ENCODE measurements at regions not wholly inside any gene's neighbourhood (a gene's known extent, or its start where the extent isn't known, plus 50 kb on each side); places are given as distances from the start of the nearest gene placed in this dataset.

DNA sequence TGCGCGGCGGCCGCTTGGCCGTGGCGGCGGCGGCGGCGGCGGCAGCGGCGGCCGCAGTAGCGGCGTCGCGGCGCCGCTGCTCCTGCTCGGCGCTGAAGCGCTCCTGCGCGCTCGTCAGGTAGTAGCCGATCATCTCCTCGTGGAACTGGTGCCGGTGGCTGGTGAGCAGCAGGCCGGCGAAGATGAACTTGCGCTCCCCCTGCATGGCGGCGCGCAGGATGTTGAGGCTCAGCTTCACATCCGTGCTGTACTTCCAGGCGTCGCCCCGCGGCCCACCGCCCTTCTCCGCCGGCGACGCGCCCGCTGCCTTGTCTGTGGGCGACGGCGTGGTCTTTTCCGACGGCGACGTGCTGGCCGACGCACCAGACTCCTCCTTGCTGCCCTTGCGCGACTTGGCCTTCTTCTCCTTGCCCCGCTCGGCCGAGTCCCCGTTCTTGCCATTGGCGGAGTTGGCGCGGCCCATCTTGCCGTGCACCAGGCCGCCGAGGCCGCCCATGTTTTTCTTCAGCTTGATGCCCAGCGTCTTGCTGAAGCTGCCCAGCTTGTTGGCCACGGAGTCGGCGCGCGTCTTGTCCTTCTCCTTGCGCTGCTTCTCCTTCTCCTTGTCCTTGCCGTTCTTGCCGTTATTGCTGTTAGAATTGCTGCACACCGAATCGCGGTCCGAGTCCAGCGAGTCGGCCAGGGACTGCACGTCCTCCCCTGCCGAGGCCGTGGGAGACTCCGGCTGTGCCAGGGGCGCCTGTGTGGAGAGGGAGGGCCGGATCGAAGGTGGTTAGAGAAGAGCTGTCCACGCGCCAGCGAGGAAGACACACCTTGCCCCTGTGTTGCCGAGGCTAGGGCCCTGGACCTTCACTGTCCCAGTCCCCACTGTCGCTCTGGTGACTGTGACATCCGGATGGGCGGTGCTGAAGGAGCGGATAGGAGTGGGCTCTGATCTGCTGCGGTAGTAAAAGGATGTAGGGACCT lies 157.6 kb downstream of the KLF13 start:
- peaks cover 65% of the 10 kb centered on the region for H3K4me1 Mint-ChIP-seq (ENCODE audit: low read depth)
- H3K9me3 Mint-ChIP-seq, result no peaks in the 10 kb centered on the region
- H3K27ac Mint-ChIP-seq, result peak overlapping the region; percentile 87
- H3K4me3 Mint-ChIP-seq, result peak overlapping the region; percentile 88
- no peaks in the 10 kb centered on the region for H3K27me3 Mint-ChIP-seq (ENCODE audit: low read depth)
- no peak for DNase-seq (ENCODE audit: low spot score)
- peaks cover 31% of the 10 kb centered on the region for H3K36me3 Mint-ChIP-seq (ENCODE audit: low read depth)

DNA sequence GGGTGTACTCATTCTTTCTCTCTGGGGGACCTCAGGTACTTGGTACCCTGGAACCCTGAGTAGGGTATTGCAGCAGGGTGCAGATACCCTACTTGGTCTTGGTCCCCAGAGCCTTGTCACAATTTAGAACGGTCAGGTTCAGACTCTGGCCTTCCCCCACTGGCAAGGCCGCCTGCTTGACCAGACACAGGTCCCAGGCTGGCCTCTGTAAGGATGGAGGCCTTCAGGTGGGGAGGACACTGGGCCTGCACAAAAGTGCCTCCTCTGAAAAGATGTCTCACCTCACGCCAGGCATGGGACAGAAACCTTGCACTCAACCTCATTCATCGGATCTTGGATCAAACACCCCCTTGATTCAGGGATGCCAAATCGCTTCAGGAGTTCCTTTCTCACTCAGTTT lies 158.4 kb downstream of the KLF13 start:
- Mint-ChIP-seq H3K36me3 (ENCODE audit: low read depth) (peaks cover 31% of the 10 kb centered on the region), H3K4me1 (ENCODE audit: low read depth) (peaks cover 65% of the 10 kb centered on the region), H3K9me3 (no peaks in the 10 kb centered on the region), H3K4me3 (peak overlapping the region; percentile 88), H3K27ac (peak overlapping the region; percentile 87), H3K27me3 (ENCODE audit: low read depth) (no peaks in the 10 kb centered on the region)
- no peak for DNase-seq (ENCODE audit: low spot score)

DNA sequence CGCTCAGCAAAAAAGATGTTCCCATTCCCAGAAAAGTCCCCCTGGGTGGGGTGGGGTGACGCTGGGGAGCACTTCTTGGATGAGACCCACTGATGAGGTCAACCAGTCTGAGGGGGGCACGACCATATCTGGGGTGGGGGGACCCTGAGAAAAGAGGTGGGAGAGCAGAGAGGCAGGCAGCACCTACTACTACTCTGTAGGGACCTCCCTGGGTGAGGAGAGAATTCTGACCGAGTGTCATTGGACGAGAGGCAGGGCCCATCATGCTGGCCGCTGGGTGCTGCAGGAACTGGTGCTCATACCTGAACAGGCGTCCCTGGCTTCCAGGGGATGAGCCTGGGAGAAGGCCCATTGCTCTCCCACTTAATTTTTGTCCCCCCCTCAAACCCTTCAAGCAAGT lies 158.8 kb downstream of the KLF13 start:
- peaks cover 30% of the 10 kb centered on the region for H3K36me3 Mint-ChIP-seq (ENCODE audit: low read depth)
- peak overlapping the region; percentile 88 for H3K4me3 Mint-ChIP-seq
- no peak overlapping the region for H3K27ac Mint-ChIP-seq
- H3K9me3 Mint-ChIP-seq, result no peaks in the 10 kb centered on the region
- no peak for DNase-seq (ENCODE audit: low spot score)
- no peaks in the 10 kb centered on the region for H3K27me3 Mint-ChIP-seq (ENCODE audit: low read depth)
- H3K4me1 Mint-ChIP-seq (ENCODE audit: low read depth), result peaks cover 66% of the 10 kb centered on the region

DNA sequence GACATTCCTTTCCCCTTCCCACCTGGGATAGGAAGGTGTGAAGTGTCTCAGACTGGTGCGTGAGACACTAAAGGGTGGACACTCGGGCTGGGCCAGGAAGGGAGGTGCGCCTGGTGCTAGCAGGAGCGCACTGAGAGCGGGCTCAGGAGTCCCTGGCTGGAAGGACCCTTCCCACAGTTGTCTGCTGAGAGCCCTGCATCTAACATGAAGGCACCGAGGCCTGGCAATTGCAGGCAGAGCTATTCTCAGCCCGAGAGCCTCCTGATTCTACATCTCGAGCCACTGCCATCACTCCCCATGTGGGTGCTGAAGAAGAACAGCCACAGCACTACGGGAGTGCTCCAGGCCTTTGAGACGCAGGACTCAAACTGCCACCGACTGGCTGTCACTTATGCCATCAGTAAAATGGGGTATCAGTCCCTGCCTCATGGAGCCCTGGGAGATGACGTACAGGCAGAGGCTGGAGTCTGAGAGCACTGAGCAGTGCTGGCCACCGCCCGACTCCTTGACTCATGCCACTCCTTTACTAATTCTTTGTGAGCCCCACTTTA lies 159.4 kb downstream of the KLF13 start:
- Mint-ChIP-seq H3K9me3 (peaks cover 3% of the 10 kb centered on the region), H3K4me3 (peak overlapping the region; percentile 88), H3K27ac (no peak overlapping the region), H3K27me3 (ENCODE audit: low read depth) (no peaks in the 10 kb centered on the region), H3K4me1 (ENCODE audit: low read depth) (peaks cover 64% of the 10 kb centered on the region), H3K36me3 (ENCODE audit: low read depth) (peaks cover 29% of the 10 kb centered on the region)
- DNase-seq (ENCODE audit: low spot score), result no peak

DNA sequence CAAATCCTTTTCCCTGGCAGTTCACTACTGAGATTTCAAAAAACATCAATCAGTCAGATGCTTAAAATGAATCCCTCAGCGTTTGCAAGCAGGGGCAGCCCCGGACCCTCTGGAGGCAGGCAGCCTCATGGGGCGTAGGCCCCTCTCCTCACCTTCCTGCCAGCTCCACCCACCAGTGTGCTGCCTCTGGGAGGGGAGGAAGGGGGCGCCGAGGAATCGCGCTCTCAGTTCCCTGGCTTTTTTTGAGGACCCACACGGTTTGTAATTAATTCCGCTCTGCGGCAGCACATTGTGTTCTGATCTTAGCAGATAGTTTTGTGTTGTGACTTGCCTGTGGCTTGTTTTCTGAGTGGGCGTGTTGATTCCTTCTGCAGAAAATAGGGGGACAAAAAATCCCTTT lies 159.9 kb downstream of the KLF13 start:
- Mint-ChIP-seq H3K27me3 (ENCODE audit: low read depth) (no peaks in the 10 kb centered on the region), H3K9me3 (peaks cover 8% of the 10 kb centered on the region), H3K36me3 (ENCODE audit: low read depth) (peaks cover 29% of the 10 kb centered on the region), H3K27ac (no peak overlapping the region), H3K4me3 (no peak overlapping the region), H3K4me1 (ENCODE audit: low read depth) (peaks cover 60% of the 10 kb centered on the region)
- peak; percentile 33 for DNase-seq (ENCODE audit: low spot score)

DNA sequence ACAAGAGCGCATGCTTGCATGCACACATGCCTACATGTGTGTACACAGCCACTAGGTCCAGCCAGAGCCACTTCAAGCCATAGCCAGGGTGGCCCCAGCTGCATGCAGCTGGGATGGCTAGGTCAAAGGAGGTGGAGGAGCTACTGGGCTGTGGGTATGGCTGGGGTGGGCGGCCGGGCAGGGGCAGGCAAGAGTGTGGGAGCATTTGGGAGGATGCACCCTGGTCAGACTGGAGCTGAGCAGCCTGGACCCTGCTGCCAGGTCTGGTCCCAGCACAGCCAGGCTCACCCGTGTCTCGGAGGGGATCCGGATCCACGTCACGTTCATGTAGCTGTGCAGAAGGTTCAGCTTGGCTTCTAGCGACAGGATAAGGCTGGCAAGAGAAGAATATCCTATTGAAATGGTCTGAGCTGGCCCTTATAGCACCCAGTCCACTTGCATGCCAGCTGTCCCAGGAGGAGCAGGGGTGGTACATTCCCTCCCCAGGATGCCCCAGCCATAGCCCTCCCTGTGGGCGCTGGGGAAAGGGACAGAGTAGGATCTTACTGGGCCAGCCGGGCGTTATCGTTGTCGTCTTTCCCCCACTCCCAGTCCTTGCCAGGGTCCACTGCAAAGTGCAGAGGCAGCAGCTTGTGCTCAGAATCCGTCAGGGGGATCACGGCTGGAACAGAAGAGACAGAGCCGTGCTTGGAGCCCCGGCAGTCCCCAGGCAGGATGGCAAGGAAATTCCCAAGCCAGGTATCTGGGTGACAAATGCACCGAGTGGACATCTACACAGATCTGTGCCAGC lies 160.5 kb downstream of the KLF13 start:
- H3K27ac Mint-ChIP-seq, result no peak overlapping the region

DNA sequence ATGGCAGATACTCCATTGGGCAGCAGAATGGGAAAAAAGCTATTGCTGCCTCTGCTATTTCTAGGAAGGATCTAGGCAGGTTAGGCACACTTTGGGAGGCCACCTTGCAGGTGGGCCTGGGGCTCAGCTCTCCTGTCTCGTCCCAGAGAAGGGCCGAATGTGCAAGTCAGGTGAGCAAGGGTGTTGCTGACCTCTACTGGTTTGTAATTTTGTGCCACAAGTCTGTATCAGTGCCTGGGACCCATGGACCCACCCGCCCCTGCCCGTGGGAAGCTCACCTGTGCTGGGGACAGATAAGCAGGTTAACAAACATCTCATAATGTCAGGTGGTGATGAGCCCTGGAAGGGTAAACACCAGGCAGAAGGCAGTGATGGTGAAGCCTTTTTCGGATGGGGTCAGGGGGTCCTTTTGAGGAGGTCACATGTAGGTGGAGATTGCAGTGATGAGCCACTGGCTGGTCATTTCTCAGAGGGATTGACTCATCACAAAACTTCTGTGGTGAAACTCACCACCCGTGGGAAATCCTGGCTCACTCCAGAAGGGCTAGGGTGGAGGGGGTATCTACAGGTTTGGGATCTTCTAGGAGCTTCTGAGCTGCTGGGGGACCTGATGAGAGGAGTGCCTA lies 161.3 kb downstream of the KLF13 start:
- H3K4me3 Mint-ChIP-seq, result peak overlapping the region; percentile 57
- H3K27me3 Mint-ChIP-seq (ENCODE audit: low read depth), result no peaks in the 10 kb centered on the region
- peak overlapping the region; percentile 66 for H3K27ac Mint-ChIP-seq
- peaks cover 18% of the 10 kb centered on the region for H3K9me3 Mint-ChIP-seq
- DNase-seq (ENCODE audit: low spot score), result peak; percentile 66
- H3K4me1 Mint-ChIP-seq (ENCODE audit: low read depth), result peaks cover 49% of the 10 kb centered on the region
- H3K36me3 Mint-ChIP-seq (ENCODE audit: low read depth), result peaks cover 22% of the 10 kb centered on the region

More for the DNA sequence above, 160.5 kb downstream of the KLF13 start:
- no peaks in the 10 kb centered on the region for H3K27me3 Mint-ChIP-seq (ENCODE audit: low read depth)
- peaks cover 55% of the 10 kb centered on the region for H3K4me1 Mint-ChIP-seq (ENCODE audit: low read depth)
- DNase-seq (ENCODE audit: low spot score), result no peak
- H3K9me3 Mint-ChIP-seq, result peaks cover 14% of the 10 kb centered on the region
- H3K36me3 Mint-ChIP-seq (ENCODE audit: low read depth), result peaks cover 28% of the 10 kb centered on the region
- H3K4me3 Mint-ChIP-seq, result no peak overlapping the region

DNA sequence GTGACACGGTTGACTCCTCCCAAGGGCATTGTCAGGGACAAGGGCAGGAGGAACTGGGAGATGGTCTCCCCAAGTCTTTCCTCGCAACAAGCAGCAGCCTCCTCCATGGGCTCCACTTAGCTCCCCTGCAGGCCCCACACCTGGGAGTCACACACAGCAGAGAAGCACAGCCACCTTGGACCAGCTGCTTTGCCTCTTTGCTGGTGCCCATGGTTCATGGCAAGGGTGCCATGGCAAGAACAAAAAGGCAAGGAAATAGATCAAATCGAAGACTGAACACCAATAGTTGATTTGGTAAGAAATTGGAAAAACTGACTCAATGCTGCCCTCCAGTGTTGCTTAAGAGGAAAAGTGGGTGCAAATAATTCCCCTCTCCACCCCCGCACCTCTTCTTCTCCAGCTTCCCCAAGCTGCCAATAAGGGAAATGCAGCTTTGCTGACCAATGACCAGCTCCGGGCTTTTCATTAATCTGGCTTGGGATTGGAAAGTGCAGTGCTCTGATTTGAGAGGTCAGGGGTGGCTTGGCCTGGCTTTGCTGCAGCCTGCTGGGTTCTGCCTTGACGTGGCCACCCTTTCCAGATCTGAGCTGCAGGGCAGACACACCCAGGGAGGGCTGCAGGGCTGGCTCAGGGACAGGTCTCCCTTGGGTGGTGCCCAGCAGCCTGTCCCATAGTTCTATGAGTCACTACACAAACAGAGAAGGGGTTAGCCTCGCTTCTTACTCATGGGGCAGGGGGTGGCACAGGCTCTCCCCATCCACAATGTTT lies 162.0 kb downstream of the KLF13 start:
- peak; percentile 31 for DNase-seq (ENCODE audit: low spot score)
- Mint-ChIP-seq H3K9me3 (peaks cover 25% of the 10 kb centered on the region), H3K36me3 (ENCODE audit: low read depth) (peaks cover 20% of the 10 kb centered on the region), H3K27ac (peak overlapping the region; percentile 66), H3K27me3 (ENCODE audit: low read depth) (no peaks in the 10 kb centered on the region), H3K4me3 (peak overlapping the region; percentile 57), H3K4me1 (ENCODE audit: low read depth) (peaks cover 47% of the 10 kb centered on the region)

DNA sequence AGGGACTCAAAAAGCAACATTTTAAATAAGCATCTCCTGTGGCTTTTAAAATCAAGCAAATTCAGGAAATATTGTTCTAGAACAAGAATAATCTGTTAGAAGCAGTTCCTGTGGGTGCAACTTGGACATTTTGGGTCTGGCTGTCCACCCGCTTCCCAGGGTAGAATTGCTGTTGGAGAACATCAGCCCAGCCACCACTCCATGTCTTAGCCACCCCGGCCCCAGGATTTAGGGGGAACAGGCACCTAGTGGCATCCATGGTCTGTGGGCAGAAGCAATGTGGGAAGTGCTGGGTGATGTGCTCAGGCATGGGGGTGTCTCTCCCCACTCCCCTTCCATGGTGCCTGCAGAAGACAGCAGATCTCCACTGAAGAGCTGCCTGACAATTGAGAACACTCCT lies 162.6 kb downstream of the KLF13 start:
- H3K27ac Mint-ChIP-seq, result no peak overlapping the region
- DNase-seq (ENCODE audit: low spot score), result no peak
- H3K36me3 Mint-ChIP-seq (ENCODE audit: low read depth), result peaks cover 18% of the 10 kb centered on the region
- no peaks in the 10 kb centered on the region for H3K27me3 Mint-ChIP-seq (ENCODE audit: low read depth)
- H3K4me3 Mint-ChIP-seq, result no peak overlapping the region
- peaks cover 31% of the 10 kb centered on the region for H3K9me3 Mint-ChIP-seq
- peaks cover 45% of the 10 kb centered on the region for H3K4me1 Mint-ChIP-seq (ENCODE audit: low read depth)

DNA sequence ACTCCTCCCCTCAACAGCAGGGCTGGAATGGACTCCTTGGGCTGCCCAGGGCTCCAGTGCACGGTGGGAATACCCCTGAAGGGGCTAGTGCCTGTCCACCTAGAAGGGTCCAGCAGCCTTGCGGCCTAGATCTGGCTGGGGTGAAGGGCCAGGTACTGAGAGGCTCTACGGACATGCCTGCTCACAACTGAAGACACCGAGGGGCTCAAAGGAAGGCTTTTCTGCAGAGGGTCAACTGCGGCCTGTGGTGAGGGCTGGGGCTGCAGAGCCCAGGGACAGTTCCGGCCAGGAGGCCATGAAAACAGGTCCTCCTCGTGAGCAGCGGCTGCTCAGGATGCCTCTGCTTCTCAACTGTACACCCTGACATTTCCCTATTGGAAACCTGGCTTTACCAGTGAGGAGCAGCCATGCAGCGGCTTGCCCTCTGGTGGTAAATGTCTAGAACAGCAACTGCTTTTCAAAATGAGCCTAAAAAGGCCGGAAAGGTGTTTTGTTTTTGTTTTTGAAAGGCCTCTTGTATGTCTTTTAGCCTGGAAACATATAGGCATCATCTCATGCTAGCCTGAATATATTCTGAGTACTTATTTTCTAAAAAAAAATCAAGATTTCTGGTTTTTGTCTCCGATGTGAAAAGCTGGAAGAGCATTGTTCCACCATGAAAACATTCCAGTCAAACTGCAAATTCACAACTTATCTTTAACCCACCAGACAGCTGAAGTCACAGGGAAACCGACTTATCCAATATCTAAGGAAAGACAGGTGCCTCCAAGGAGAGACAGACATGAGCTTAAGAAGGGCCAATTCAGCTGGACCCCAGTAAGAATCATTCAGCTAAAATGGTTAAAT lies 163.4 kb downstream of the KLF13 start:
- H3K36me3 Mint-ChIP-seq (ENCODE audit: low read depth), result peaks cover 13% of the 10 kb centered on the region
- H3K4me1 Mint-ChIP-seq (ENCODE audit: low read depth), result peaks cover 38% of the 10 kb centered on the region
- H3K27me3 Mint-ChIP-seq (ENCODE audit: low read depth), result no peaks in the 10 kb centered on the region
- no peak for DNase-seq (ENCODE audit: low spot score)
- no peak overlapping the region for H3K27ac Mint-ChIP-seq
- H3K9me3 Mint-ChIP-seq, result peaks cover 31% of the 10 kb centered on the region
- H3K4me3 Mint-ChIP-seq, result no peak overlapping the region

DNA sequence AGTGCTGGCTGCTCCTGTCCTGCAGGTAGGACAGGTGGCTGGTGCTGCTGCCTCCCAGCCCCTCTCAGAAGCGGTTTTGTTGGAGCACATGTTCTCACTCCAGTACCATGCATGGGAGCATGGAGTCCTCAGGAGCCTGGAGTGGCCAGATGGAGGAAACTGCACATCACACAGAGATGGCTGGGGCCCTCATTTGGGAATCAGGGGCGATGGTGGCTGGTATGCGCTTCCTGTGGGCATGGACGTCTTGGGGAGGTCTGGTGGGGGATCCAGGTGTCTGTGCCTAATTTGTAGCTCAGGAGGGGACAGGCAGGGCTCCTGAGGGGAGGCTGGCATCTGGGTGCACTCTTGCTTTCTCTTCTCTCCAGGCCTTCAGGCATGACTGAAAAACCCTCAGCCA lies 168.2 kb downstream of the KLF13 start:
- Mint-ChIP-seq H3K4me3 (no peak overlapping the region), H3K27me3 (ENCODE audit: low read depth) (no peaks in the 10 kb centered on the region), H3K27ac (no peak overlapping the region), H3K4me1 (ENCODE audit: low read depth) (peaks cover 6% of the 10 kb centered on the region), H3K9me3 (peaks cover 31% of the 10 kb centered on the region), H3K36me3 (ENCODE audit: low read depth) (peaks cover 13% of the 10 kb centered on the region)
- no peak for DNase-seq (ENCODE audit: low spot score)

DNA sequence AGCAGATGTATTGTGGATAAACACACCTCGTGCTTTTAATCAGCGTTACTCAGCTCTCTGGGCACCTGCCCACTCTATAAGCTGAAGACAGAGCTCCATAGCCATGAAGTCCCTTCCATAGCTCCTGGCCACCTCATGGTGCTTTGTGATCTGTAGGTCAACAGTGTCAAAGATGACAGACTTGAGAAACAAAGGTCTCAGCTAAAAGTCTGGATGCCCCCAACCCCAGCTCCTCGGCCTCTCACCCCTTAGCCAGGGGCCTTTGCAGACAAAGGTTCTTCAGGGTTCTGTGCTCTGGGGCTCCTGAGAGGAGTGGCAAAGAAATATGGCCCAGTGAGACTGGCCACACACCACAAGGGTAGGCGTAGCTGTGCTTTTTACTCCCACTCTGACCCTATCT lies 168.6 kb downstream of the KLF13 start:
- Mint-ChIP-seq H3K27me3 (ENCODE audit: low read depth) (no peaks in the 10 kb centered on the region), H3K4me1 (ENCODE audit: low read depth) (peaks cover 5% of the 10 kb centered on the region), H3K9me3 (peaks cover 31% of the 10 kb centered on the region), H3K27ac (no peak overlapping the region), H3K36me3 (ENCODE audit: low read depth) (peaks cover 13% of the 10 kb centered on the region), H3K4me3 (no peak overlapping the region)
- DNase-seq (ENCODE audit: low spot score), result no peak

Measured in T-helper 2 cell treated with Interferon-gamma antibody and Interleukin-4, amounts not matched to agents 5 μg/mL and 100 μg/mL, for 36 hours (primary cell).